ENCODE measurements at regions not wholly inside any gene's neighbourhood (a gene's known extent, or its start where the extent isn't known, plus 50 kb on each side); places are given as distances from the start of the nearest gene placed in this dataset.
"Not testable (repeated sequence)": the region's sequence is repeated elsewhere in the genome, so short reads cannot be mapped to it uniquely, and the experiment has no call there.

DNA sequence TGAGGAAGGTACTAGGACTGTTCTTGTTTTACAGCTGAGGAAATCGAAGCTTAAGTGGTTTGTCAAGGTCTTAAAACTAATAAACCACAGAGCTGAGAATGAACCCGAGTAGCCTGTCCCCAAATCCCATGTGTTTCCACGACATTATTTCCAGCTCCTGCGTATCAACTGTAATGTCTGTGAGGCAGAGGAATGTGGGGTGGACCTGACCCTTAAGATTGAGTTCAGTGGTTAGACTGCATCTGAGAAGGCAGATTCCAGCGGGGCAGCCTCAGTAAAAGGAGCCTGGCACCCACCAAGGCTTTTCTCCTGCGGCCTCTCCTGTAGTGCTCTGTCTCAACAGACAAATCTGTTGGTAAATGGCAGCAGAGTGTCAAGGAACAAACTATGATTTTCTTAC is 81.9 kb upstream of the TMEM178A start:
- DNase-seq = no peak

DNA sequence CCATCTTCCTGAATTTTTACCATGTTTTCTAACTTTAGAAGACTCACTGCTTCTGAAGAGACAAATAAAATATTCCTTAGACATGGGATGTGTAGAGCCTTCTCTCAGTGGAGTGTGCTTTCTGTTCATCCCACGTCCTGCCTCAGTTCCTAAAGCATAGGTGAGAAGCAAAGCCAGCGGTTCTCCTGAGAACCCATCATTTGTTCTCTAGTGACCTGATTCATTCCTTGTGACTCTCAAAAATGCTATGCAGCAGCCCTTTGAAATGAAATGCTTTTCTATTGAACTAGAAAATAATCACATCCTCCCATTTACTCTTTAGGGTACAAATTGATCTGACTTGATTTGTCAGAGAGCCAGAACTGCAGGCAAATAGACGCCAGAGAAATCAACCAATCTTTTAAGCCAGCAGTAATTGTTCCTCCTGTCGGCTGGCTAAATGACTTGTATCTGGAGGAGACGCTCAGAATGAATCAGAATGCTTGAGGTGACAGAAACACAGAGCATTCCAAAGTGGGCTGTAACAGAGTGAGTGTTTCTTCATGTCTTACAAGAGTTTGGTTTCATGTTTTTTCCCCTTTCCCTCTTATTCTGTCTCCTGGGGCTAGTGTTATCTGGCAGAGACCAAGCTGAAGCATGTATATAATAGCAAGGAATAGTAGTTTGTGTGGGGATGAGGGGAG is 81.3 kb upstream of the TMEM178A start:
- no peak for DNase-seq

DNA sequence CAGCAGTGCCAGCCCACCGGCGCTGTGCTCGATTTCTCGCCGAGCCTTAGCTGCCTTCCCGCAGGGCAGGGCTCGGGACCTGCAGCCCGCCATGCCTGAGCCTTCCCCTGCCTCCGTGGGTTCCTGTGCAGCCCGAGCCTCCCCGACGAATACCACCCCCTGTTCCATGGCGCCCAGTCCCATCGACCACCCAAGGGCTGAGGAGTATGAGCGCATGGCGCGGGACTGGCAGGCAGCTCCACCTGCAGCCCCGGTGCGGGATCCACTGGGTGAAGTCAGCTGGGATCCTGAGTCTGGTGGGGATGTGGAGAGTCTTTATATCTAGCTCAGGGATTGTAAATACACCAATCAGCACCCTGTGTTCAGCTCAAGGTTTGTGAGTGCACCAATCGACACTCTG is 80.2 kb upstream of the TMEM178A start:
- DNase-seq = not testable (repeated sequence)

DNA sequence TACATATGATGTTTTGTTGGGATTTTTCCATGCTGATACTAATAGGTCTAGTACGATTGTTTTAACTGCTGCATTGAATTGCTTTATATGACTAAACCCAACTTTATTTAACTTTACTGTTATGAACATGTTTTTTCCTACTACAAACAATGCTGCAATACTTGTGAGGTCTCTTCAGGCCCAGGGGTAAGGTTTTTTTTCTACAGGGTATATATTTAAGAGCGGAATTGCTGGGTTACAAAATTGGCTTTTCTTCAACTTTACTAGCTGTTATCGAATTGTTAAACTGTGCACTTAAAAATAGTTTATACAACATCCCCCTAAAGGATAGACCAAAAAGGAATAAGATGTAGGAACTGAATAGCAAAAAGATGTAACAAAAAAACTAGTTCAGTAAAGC is 78.5 kb upstream of the TMEM178A start:
- DNase-seq = no peak

DNA sequence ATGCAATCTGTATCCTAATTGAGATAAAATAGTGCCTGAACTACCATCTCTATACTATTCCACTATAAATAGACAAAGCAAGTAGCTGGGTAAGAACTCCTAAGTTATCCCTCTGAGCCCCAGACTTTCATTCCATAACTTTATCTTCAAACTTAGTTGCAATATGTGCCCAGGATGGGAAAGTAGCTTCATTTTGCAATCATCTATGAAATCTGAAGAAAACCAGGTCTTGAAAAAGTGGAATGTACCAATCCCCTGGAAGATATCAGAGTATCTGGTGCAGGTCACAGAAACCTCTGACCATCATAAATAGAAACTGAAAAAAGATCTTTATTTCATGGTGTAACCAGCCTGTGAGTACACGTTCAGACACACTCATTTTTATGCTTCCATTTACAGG is 78.1 kb upstream of the TMEM178A start:
- no peak for DNase-seq

DNA sequence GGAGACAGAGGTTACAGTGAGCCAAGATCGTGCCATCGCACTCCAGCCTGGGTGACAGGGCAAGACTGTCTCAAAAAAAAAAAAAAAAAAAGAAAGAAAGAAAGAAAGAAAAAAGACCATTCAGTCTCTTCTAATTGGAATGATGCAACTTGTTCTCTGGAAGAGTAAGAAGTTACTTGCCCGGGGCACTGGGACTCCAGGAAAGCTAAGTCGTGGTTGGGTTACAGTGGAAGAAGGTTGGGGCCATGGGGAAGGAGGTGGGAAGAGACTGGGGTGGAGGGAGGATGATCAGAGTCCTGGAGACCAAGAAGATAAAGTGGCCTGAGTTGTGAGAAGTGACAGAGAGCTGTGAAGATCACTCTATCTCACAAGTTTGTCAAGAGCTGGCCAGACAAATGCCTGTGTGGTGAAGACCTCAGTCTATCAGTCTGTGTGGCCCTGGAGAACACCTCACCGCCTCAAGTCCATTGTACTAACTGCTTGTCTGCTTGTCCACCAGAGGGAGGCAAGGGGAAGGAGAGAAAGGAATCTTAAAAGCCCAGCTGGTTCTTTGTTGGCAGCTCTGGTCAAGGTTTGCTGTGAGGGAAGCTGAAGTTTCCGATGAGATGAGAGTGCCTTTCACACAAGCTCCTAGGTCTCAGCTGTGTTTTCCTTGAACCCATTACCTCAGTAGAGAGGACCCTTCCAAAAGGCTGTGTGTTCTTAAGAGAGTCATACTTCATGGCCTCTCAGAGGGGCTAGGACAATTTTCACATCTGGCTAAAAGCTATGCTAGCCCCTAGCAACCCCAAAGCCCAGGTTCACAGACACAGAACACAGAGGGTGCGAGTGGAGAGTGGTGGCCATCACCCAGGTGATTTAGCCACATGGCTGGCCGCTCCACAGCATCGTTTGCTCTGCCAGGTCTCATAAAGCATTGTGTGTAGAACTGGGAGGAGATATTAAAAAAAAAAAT is 72.0 kb upstream of the TMEM178A start:
- DNase-seq = peak; percentile 15

DNA sequence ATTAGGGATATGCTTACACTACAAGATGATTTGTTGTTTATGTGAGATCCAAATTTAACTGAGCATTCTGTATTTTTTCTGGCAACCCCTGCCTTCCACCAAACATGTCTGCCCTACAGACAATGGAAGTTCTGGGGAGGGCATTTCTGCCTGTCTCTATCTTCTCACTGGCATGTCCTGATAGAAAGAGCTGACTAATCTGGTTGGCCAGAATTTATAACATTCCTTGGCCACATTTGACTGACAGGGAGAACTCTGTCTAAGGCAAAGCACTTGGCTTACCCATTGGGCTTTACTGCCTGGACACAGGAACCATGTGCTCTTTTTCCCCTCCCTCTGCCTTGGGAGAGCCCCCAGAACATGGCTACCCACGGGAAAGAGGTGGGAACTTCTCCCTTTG is 70.6 kb upstream of the TMEM178A start:
- no peak for DNase-seq

DNA sequence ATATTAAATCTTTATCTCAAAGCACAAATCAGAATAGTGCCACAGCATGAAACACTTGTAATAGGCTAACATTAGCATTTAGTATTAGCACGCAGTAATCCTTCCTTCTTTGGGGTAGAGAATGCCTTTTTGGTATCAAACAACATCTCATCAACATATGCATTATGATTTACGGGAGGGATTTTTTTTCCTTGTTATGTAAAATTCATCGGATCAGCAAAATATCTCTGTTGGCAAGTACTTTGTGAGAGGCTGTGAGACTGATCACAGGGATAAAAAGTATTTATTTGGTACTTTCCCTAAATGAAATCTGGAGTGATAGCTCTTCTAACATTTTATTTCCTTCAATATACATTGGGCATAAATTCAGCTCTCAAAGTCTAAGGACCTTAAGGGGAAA is 68.4 kb upstream of the TMEM178A start:
- DNase-seq = no peak

DNA sequence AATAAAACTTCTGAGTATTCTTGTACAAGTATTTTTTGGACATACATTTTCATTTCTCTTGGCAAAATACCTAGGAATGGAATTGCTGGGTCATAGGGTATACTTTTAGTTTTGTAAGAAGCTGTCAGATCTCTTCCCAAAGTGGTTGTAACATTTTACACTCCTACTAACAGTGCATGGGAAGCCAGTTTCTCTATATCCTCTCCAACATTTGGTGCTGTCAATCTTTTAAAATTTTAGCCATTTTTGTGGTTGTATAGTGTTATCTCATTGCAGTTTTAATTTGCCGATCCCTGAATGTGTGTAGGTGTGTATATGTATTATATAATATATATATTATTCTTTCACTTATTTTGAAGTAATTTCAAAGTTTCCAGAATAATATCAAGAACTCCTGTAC is 63.1 kb upstream of the TMEM178A start:
- no peak for DNase-seq

DNA sequence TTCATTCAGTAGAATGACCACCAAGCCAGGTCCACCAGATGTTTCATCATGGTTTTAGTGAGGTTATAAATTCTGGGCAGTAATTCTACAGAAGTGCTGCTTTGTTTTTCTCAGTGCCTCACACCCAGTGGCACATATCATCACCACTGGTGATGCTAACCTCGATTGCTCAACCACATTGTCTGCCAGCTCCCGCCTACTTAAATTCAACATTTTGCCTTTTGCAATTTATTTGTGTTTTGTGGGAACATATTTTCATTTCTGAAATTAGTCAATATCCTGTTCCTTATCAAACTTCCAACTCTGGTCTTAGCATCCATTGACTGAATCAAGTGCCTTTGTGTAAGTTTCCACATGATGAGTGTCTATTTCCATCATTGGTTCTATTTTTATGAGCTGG is 62.3 kb upstream of the TMEM178A start:
- no peak for DNase-seq

DNA sequence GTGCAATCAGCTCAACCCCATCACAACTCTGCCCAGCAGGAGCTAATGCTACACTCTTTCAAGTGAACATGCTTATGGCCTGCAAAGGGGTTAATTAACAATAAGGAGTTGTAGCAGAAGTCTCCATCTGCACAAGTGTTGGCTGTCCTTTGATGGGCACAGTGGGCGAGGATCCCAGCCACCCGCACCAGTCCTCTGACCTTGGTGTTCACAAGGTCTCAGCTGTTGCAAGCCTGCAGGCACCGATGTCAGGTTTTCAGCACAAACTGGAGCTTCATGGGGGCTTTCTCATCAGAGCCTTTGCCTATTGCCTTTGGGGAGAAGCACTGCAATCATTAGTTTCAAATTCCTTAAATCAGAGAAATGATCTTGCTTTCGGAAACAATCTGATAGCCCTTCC is 60.9 kb upstream of the TMEM178A start:
- DNase-seq = no peak

DNA sequence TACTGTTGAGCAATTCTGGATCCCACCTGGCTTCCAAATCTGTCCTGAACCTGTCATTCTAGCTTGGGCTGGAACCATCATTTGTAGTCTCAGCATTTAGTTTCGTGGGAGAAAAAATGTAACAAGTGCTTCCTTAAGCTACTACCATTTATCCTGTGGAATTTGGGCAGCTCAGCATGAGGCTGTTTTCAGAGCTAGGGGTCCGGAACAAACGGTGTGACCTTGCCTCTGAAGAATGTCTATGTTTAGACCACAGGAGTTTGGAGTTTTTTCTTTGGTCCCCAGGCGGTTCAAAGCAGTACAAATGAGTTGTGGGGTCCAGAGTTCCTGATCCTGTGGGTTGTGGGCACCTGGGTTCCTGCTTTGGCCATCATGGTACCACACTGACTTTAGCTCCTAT is 59.1 kb upstream of the TMEM178A start:
- DNase-seq = no peak

DNA sequence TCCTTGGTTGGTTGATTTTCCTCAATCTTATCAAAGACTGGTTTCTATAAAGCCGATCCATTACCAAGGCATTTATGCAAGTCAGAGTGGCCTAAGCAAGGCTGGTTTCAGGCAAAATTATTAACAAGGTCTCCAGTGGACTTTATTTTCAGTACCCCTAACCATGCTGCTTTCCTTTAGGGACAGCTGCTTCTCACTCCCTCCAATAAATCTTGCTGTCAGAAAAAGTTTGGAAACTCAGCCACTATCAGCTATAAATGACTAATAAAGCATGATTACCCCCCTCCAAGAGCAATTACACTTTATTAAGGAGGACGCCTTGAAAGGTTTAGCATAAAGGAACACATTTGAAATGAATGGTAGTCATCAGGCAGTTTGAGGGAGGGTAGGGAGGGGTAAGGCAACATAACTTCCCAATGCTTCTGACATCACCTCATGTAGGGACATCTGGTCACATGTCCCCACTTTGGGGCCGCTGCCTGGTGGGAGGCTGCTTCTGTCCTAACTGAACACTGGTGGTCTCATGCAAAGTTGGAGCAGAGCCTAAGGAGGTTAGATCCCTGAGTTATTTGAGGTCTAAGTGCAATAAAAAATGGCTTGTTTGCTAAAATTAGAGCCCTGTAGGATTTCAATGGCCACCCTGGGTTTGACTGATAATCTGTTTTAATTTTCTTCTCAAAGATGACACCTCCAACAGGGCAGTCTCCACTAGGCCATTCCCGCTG is 58.0 kb upstream of the TMEM178A start:
- DNase-seq = no peak

DNA sequence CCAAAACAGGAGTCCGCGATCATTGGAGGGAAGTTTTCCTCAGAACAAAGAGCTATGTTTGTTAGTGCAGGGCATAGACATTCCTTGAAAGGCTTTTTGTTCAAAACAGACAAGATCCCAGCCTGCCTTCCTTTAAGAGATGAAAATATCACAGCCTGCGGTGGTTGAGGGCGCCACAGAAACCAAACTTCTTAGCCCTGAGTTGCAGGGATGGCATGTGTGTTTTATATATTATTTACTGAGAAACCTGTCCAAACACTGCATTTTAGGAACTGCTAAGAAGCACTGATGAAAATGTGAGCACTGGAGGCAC is 57.5 kb upstream of the TMEM178A start:
- DNase-seq = no peak

DNA sequence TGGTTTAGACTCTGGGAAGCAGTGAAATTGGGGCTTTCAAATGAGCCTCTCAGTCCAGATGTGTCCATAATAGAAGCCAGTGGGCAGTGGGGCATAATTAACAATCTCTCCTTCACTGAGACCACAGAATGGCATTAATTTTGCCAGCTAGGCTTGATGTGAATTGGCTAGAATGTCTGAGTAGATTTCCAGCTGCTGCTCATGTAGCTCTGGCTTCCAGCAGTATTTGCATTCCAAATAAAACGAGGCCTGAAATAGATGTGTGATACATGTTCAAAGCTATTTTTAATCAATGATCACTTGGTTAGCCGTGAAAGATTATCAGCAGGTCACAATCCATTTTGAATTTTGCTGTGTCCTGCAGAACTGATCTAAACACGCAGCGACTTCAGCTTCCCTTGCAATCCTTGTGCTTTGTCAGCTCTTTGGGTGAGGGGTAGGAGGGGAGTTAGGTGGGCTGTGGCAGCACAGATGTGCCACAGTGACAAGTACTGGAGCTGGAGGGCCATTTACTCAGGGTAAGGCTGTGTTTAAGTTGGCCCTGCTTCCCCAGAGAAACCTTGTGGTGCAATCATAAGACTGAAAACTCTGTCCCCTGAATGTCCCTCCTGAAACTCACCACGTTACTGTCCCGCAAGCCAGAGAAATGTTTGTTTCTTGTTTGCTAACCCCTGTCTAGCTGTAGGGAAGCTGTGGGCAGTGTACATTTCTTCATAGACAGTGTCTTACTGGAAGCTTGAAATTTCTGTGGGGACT is 56.9 kb upstream of the TMEM178A start:
- no peak for DNase-seq

DNA sequence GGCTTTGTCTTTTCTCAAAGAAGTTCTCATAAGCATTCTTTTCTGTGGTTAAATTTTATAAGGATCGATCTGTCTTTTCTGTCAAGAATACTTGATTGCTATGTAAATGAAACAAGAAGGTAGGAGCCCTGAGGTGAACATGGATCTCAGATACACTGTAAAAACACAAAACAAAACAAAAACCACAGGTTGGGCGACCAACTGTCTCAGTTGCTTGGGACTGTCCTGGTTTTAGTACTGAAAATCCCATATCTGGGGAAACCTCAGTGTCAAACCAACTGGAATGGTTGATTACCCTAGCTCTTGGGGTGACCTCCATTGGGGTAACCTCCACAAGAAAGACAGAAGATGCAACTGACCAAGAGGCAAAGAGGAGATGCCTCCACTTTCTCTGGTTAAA is 55.8 kb upstream of the TMEM178A start:
- no peak for DNase-seq

DNA sequence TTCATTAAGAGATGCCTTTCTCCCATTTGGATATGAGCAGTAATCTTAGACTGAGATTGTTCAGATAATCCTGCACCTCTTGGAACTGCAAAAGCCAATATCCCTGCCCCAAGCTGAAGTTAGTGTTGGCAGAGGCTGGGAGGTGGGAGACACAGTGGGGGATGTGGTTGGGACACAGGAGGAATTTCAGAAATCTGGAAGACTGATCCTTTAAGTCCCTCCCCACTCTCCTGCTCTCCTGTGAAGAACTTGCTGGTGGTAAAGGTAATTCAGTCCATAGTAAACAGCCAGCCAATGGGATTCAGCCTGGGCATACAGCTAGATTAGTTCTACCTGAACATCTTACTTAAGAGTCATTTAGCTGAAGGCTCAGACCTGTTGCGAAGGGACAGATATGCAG is 50.0 kb upstream of the TMEM178A start:
- no peak for DNase-seq
